RWPE2 (cell line): ENCODE measurements at regions not wholly inside any gene's neighbourhood (a gene's known extent, or its start where the extent isn't known, plus 50 kb on each side); places are given as distances from the start of the nearest gene placed in this dataset.

Experiments used
- ATAC-seq: fragments of 200-7000 bp; cut with Tn5 transposase; 3 replicates; pipeline ENCODE4 v1.9.1; 2021; ENCODE audit warnings: low read depth
- DNase-seq: peaks from one replicate; pipeline ENCODE4 v3.0.0-alpha.2; 2020; ENCODE audit warnings: low spot score
- H3K27ac ChIP-seq: fragments of 450-650 bp; 2 replicates; pipeline ENCODE4 v1.5.1; 2017; ENCODE audit warnings: mild to moderate bottlenecking; ENCODE audit not compliant: poor library complexity, severe bottlenecking
- H3K27me3 ChIP-seq: fragments of 250-450 bp; sonication (Bioruptor Pico); 2 replicates; pipeline ENCODE4 v1.5.1; 2021; ENCODE audit warnings: mild to moderate bottlenecking, moderate library complexity; ENCODE audit not compliant: insufficient read depth, poor library complexity, severe bottlenecking
- H3K36me3 ChIP-seq: fragments of 250-450 bp; sonication (Bioruptor Pico); 2 replicates; pipeline ENCODE4 v1.5.1; 2020; ENCODE audit warnings: low read depth, mild to moderate bottlenecking, moderate library complexity
- H3K4me1 ChIP-seq: fragments of 250-450 bp; sonication (Bioruptor Pico); 2 replicates; pipeline ENCODE4 v1.5.1; 2021; ENCODE audit warnings: mild to moderate bottlenecking, moderate library complexity; ENCODE audit not compliant: insufficient read depth, poor library complexity, severe bottlenecking
- H3K4me3 ChIP-seq: fragments of 250-450 bp; sonication (Bioruptor Pico); 2 replicates; pipeline ENCODE4 v1.5.1; 2021; ENCODE audit warnings: mild to moderate bottlenecking, moderate library complexity; ENCODE audit not compliant: severe bottlenecking
- H3K9me3 ChIP-seq: fragments of 250-450 bp; sonication (Bioruptor Pico); 2 replicates; pipeline ENCODE4 v1.5.1; 2021; ENCODE audit warnings: mild to moderate bottlenecking, moderate library complexity; ENCODE audit not compliant: severe bottlenecking
- TF ChIP-seq, protein P1 (sequence below): fragments of 450-650 bp; IDR thresholded peaks from one replicate; pipeline ENCODE4 v1.5.1; 2017; ENCODE audit warnings: mild to moderate bottlenecking, moderate library complexity; ENCODE audit not compliant: poor library complexity, severe bottlenecking

DNA sequence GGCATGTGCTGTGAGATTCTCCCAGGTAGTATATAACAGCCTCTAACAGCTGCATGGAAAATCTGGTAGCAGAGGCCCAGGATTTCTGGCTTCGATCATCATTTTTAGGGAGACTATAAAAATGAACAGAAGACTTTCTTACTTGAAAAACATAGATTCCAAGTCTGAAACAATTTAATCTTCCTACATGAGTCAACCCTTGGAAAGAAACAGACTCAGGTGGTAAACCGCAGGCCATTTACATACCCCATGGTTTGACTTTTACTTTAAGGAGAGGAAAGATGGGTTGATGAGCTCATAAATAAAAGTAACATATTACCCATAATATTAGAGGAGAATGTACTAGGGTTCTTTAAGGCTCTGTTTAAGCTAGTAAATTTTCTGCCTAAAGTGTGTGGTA lies 121.6 kb downstream of the CYSLTR2 start:
- Histone ChIP-seq H3K36me3 (no peaks in the 10 kb centered on the region), H3K9me3 (no peaks in the 10 kb centered on the region), H3K27me3 (no peaks in the 10 kb centered on the region), H3K4me3 (no peak overlapping the region), H3K4me1 (no peaks in the 10 kb centered on the region), H3K27ac (no peak overlapping the region)
- ATAC-seq: no peak
- DNase-seq: no peak
- TF ChIP-seq, protein P1, sequence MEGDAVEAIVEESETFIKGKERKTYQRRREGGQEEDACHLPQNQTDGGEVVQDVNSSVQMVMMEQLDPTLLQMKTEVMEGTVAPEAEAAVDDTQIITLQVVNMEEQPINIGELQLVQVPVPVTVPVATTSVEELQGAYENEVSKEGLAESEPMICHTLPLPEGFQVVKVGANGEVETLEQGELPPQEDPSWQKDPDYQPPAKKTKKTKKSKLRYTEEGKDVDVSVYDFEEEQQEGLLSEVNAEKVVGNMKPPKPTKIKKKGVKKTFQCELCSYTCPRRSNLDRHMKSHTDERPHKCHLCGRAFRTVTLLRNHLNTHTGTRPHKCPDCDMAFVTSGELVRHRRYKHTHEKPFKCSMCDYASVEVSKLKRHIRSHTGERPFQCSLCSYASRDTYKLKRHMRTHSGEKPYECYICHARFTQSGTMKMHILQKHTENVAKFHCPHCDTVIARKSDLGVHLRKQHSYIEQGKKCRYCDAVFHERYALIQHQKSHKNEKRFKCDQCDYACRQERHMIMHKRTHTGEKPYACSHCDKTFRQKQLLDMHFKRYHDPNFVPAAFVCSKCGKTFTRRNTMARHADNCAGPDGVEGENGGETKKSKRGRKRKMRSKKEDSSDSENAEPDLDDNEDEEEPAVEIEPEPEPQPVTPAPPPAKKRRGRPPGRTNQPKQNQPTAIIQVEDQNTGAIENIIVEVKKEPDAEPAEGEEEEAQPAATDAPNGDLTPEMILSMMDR: no peak

DNA sequence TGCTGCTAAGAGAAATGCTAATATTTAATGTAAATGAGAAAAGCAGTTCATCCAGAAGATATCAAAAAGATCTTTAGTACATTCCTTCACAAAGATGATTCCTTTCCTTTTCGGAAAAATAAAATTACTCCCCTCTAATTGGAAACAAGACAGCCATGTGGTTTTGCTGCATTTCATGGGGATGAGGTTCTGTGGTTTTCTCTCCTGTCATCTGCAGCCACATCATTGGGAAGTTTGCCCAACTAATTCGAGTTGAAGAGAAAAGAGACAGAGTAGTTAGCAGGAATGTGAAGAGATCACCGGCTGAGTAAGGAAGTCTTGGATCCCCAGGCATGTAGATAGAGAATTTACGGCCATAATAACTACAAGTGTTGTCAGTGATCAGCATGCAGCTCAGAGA lies 122.1 kb downstream of the CYSLTR2 start:
- TF ChIP-seq, protein P1: no peak
- Histone ChIP-seq H3K4me3 (no peak overlapping the region), H3K27me3 (no peaks in the 10 kb centered on the region), H3K4me1 (no peaks in the 10 kb centered on the region), H3K36me3 (no peaks in the 10 kb centered on the region), H3K27ac (no peak overlapping the region), H3K9me3 (peaks cover under 1% of the 10 kb centered on the region)
- DNase-seq (no peak), ATAC-seq (no peak)

DNA sequence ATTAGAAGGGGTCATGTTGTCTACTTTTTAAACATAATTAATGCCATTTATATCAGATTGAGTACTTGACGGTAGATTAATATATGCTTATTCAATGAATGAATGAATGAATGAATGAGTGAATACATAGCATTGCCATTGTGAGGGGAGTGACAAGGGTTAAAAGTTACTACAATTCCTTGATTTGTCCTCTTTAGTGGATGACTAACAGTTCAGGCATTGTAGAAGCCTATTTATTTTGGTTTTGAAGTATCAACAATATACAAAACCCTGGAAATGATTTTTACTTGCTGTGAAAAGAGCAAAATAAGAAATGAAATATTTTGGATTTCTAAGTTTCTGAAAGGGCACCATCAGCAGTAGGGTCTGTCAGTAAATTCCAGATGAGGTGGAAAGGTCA lies 122.7 kb downstream of the CYSLTR2 start:
- TF ChIP-seq, protein P1: no peak
- DNase-seq (no peak), ATAC-seq (no peak)
- Histone ChIP-seq H3K36me3 (no peaks in the 10 kb centered on the region), H3K9me3 (peaks cover 4% of the 10 kb centered on the region), H3K27ac (no peak overlapping the region), H3K4me3 (no peak overlapping the region), H3K27me3 (no peaks in the 10 kb centered on the region), H3K4me1 (no peaks in the 10 kb centered on the region)

DNA sequence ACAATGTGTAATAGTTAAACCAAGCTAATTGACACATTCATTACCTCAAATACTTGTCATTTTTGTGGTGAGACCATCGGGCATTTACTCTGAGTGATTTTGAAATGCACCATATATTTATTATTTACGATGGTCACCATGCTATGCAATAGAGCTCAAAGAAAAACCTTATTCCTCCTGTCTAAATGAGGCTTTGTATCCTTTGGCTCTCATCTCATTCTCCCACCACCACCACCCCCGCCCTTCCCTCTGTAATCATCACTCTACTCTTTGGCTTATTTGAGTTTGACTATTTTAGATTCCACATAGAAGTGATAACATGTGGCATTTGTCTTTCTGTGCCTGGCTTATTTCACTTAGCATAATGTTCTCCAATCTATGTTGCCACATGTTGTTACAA lies 124.9 kb downstream of the CYSLTR2 start:
- TF ChIP-seq, protein P1: no peak
- DNase-seq (no peak), ATAC-seq (no peak)
- no peak overlapping the region for H3K4me3 ChIP-seq
- H3K27ac ChIP-seq: no peak overlapping the region
- H3K36me3 ChIP-seq: no peaks in the 10 kb centered on the region
- H3K9me3 ChIP-seq: peaks cover 4% of the 10 kb centered on the region
- peaks cover 6% of the 10 kb centered on the region for H3K4me1 ChIP-seq
- no peaks in the 10 kb centered on the region for H3K27me3 ChIP-seq

DNA sequence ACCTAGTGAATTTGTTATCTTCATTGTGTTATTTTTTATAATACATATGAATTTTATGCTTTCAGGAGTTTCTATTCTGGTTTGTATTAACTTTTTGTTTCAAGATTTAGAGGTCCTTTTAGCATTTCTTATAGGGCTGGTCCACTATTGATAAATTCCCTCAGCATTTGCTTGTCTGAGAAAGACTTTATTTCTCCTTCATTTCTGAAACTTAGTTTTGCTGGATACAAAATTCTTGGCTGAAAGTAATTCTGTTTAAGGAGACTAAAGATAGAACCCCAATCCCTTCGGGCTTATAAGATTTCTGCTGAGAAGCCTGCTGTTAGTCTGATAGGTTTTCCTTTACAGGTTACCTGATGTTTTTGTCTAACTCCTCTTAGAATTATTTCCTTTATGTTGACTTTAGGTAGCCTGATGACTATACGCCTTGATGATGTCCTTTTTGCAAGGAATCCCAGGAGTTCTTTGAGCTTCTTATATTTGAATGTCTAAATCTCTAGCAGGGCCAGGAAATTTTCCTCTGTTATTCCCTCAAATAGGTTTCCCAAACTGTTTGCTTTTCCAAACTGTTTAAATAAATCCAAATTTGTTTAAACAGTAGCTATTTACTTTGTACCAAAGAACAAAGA lies 127.1 kb downstream of the CYSLTR2 start:
- no peak overlapping the region for H3K27ac ChIP-seq
- TF ChIP-seq, protein P1: no peak
- H3K4me3 ChIP-seq: no peak overlapping the region
- DNase-seq: no peak
- peaks cover 10% of the 10 kb centered on the region for H3K4me1 ChIP-seq
- no peaks in the 10 kb centered on the region for H3K36me3 ChIP-seq
- ATAC-seq: no peak
- H3K9me3 ChIP-seq: peaks cover 4% of the 10 kb centered on the region
- H3K27me3 ChIP-seq: no peaks in the 10 kb centered on the region
